IPS-18c (cell line): ENCODE measurements at regions not wholly inside any gene's neighbourhood (a gene's known extent, or its start where the extent isn't known, plus 50 kb on each side); places are given as distances from the start of the nearest gene placed in this dataset.

Source experiments
- H3K4me3 ChIP-seq: 2 replicates; pipeline ENCODE4 v1.7.0; 2013; ENCODE audit warnings: low read depth, mild to moderate bottlenecking, low read length, moderate library complexity; ENCODE audit not compliant: insufficient read depth
- H3K9me3 ChIP-seq: one replicate; pipeline ENCODE4 v1.6.1; 2013; ENCODE audit warnings: mild to moderate bottlenecking, low read length, moderate library complexity; ENCODE audit not compliant: control insufficient read depth, insufficient read depth

GRCh38 chr9:32331240-32331639 lies 53.2 kb upstream of the ACO1 start:
- H3K9me3 ChIP-seq = no peaks in the 10 kb centered on the region
- no peak overlapping the region for H3K4me3 ChIP-seq

- Histone ChIP-seq H3K4me3 (no peak overlapping the region), H3K9me3 (no peaks in the 10 kb centered on the region)
Observed at GRCh38 chr9:32334112-32334511, 50.3 kb upstream of the ACO1 start.
